K562 (cell line): ENCODE measurements at regions not wholly inside any gene's neighbourhood (a gene's known extent, or its start where the extent isn't known, plus 50 kb on each side); places are given as distances from the start of the nearest gene placed in this dataset.

Source experiments
- ATAC-seq: fragments of 200-7000 bp; cut with Tn5 transposase; 3 replicates; pipeline ENCODE4 v1.9.1; 2020; ENCODE audit warnings: moderate library complexity
- BruUV-seq: library from RNA; stranded (reverse); fragments of 400-500 nt; replicated peaks from 2 replicates; lab custom pipeline; 2021; lab: Mats Ljungman, UMichigan
- CTCF ChIA-PET: fragments of 300-600 bp; formaldehyde crosslinking; extraction: SDS; loops from one replicate; lab custom pipeline; 2021; ENCODE audit warnings: low intra/inter-chr PET ratio; lab: Yijun Ruan, JAX
- POLR2A ChIA-PET: fragments of 300-600, 350-650 bp; sonication (Branson Sonifier 250); formaldehyde crosslinking; extraction: SDS; loops from one replicate; lab custom pipeline; 2021; ENCODE audit warnings: antibody characterized with exemption, inconsistent platforms; lab: Yijun Ruan, JAX
- DNase-seq, 4 experiments: peaks; one replicate each; pipeline versions ENCODE4 v3.0.0 to v3.0.0-alpha.2; 2011 to 2018; ENCODE audit warnings: low spot score in 3 of 4, mixed read lengths in 3 of 4; ENCODE audit errors: extremely low read depth in 1 of 4
- FAIRE-seq: peaks from 2 replicates; lab custom pipeline; 2011; peaks lifted over from hg19 to GRCh38; lab: Jason Lieb, UNC
- H2AFZ ChIP-seq: 2 replicates; pipeline ENCODE4 v1.6.0; 2011; ENCODE audit warnings: low read depth, low read length, control low read depth, inconsistent platforms
- H3K27ac ChIP-seq: fragments of 200-600 bp; 3 replicates; pipeline ENCODE4 v1.8.0; 2011; ENCODE audit warnings: low read depth, mild to moderate bottlenecking, control low read depth, inconsistent platforms, low read length, moderate library complexity, mixed read lengths; ENCODE audit errors: extremely low read depth
- H3K27me3 ChIP-seq, 2 experiments: fragments of 300-600 bp in 1 of 2; 2 replicates in 1 of 2; 3 replicates in 1 of 2; pipeline versions ENCODE4 v1.6.0 to v1.8.0; 2011; ENCODE audit warnings: inconsistent platforms in 2 of 2, low read length in 2 of 2, mild to moderate bottlenecking in 1 of 2, mixed read lengths in 1 of 2, moderate library complexity in 1 of 2; ENCODE audit not compliant: control insufficient read depth in 2 of 2, insufficient read depth in 2 of 2
- H3K36me3 ChIP-seq: fragments of 300-600 bp; 3 replicates; pipeline ENCODE4 v1.8.0; 2011; ENCODE audit warnings: mild to moderate bottlenecking, low read length, inconsistent platforms; ENCODE audit not compliant: control insufficient read depth, insufficient read depth
- H3K4me1 ChIP-seq, 2 experiments: fragments of 200-600 bp in 1 of 2; replicated peaks in 1 of 2; 2 replicates in 1 of 2; 3 replicates in 1 of 2; pipeline versions ENCODE4 v1.5.1 to v1.8.0; 2011; ENCODE audit warnings: inconsistent platforms in 2 of 2, low read length in 2 of 2, mild to moderate bottlenecking in 1 of 2, mixed read lengths in 1 of 2, moderate library complexity in 1 of 2; ENCODE audit not compliant: control insufficient read depth in 2 of 2, insufficient read depth in 2 of 2
- H3K4me2 ChIP-seq: 2 replicates; pipeline ENCODE4 v1.6.1; 2011; ENCODE audit warnings: low read length, control low read depth, inconsistent platforms, mixed read lengths; ENCODE audit not compliant: insufficient read depth
- H3K4me3 ChIP-seq: fragments of 200-600 bp; sonication (generic), shearing (Covaris generic); 2 replicates; pipeline ENCODE4 v1.5.1; 2016; ENCODE audit warnings: control low read depth, inconsistent platforms
- H3K79me2 ChIP-seq: fragments of 200-600 bp; 3 replicates; pipeline ENCODE4 v1.8.0; 2011; ENCODE audit warnings: low read length, inconsistent platforms; ENCODE audit not compliant: control insufficient read depth, insufficient read depth
- H3K9ac ChIP-seq, 2 experiments: 2 replicates each; pipeline versions ENCODE4 v1.6.0 to v1.6.1; 2011; ENCODE audit warnings: low read depth in 2 of 2, low read length in 2 of 2, control low read depth in 1 of 2, inconsistent platforms in 1 of 2, mild to moderate bottlenecking in 1 of 2, mixed read lengths in 1 of 2; ENCODE audit not compliant: insufficient read depth in 1 of 2
- H3K9me1 ChIP-seq: one replicate; pipeline ENCODE4 v1.6.0; 2011; ENCODE audit warnings: inconsistent platforms, mild to moderate bottlenecking, low read length, moderate library complexity; ENCODE audit not compliant: control insufficient read depth, insufficient read depth
- H3K9me3 ChIP-seq: replicated peaks from 2 replicates; pipeline ENCODE4 v1.5.1; 2011; ENCODE audit warnings: low read depth, low read length, inconsistent platforms; ENCODE audit not compliant: control insufficient read depth, insufficient read depth
- H4K20me1 ChIP-seq: replicated peaks from 2 replicates; pipeline ENCODE4 v1.6.1; 2011; ENCODE audit warnings: low read length, inconsistent platforms, mixed read lengths; ENCODE audit not compliant: control insufficient read depth, insufficient read depth
- FOXA1 ChIP-seq: fragments of 450-650 bp; IDR thresholded peaks from 2 replicates; pipeline ENCODE4 v1.6.1; 2016; ENCODE audit warnings: mild to moderate bottlenecking, borderline replicate concordance
- GATAD2B ChIP-seq: fragments of 450-650 bp; IDR thresholded peaks from 2 replicates; pipeline ENCODE4 v1.6.1; 2017; ENCODE audit warnings: mild to moderate bottlenecking, borderline replicate concordance
- MEIS2 ChIP-seq: fragments of 450-650 bp; IDR thresholded peaks from 2 replicates; pipeline ENCODE4 v1.6.1; 2014; ENCODE audit warnings: mild to moderate bottlenecking; ENCODE audit not compliant: partially characterized antibody
- NR3C1 ChIP-seq: sonication (generic); formaldehyde crosslinking; IDR thresholded peaks from 2 replicates; pipeline ENCODE4 v1.8.1; 2022; ENCODE audit warnings: missing genetic modification reagents
- PHB ChIP-seq: fragments of 250-450 bp; sonication (Bioruptor Pico); IDR thresholded peaks from 2 replicates; pipeline ENCODE4 v1.5.0; 2021
- POLR2H ChIP-seq: IDR thresholded peaks from 2 replicates; pipeline ENCODE4 v1.6.1; 2016; ENCODE audit warnings: missing genetic modification characterization, low read depth, mild to moderate bottlenecking, control low read depth, missing compliant biosample characterization, moderate library complexity
- STAG1 ChIP-seq: sonication (generic); formaldehyde crosslinking; IDR thresholded peaks from 2 replicates; pipeline ENCODE4 v1.5.0; 2020; ENCODE audit warnings: missing genetic modification reagents, borderline replicate concordance
- TFAM ChIP-seq: fragments of 250-450 bp; sonication (Bioruptor Pico); conservative IDR thresholded peaks from 2 replicates; pipeline ENCODE4 v1.5.0; 2021; ENCODE audit warnings: mild to moderate bottlenecking, moderate library complexity
- ZNF79 ChIP-seq: fragments of 250-450 bp; sonication (Bioruptor Pico); IDR thresholded peaks from 2 replicates; pipeline ENCODE4 v1.4.0; 2020; ENCODE audit warnings: low read depth, mild to moderate bottlenecking, moderate library complexity
- WGBS: fragments of 100-300 bp; shearing (Covaris generic); methylation state at CpG from one replicate; pipeline ENCODE4 v1.1.6; 2016; ENCODE audit warnings: low coverage, mixed read lengths; ENCODE audit not compliant: insufficient coverage; ENCODE audit errors: missing lambda C conversion rate; 5-methylcytosine and 5-hydroxymethylcytosine counted together
- in situ Hi-C: fragments of 300-500 bp; cut with MboI; formaldehyde crosslinking; loops from 4 replicates; pipeline ENCODE4 v1.15.0; 2018; ENCODE audit warnings: inconsistent platforms, mixed read lengths
- intact Hi-C: fragments of 100-400 bp; cut with micrococcal nuclease; formaldehyde crosslinking; loops from 2 replicates; pipeline ENCODE4 v1.14.2; 2022
- TF ChIP-seq, protein P1 (sequence below): fragments of 150-350 bp; IDR thresholded peaks from 2 replicates; pipeline ENCODE4 v1.6.1; 2014; ENCODE audit warnings: low read depth, mild to moderate bottlenecking, low read length, borderline replicate concordance
- TF ChIP-seq, protein P2 (sequence below): fragments of 450-650 bp; IDR thresholded peaks from 2 replicates; pipeline ENCODE4 v1.6.1; 2014; ENCODE audit warnings: low read depth, mild to moderate bottlenecking, moderate library complexity, borderline replicate concordance
- TF ChIP-seq, protein P3 (sequence below), 2 experiments: IDR thresholded peaks; 2 replicates each; pipeline ENCODE4 v1.6.1; 2012; ENCODE audit warnings: improper control_type of control experiment in 2 of 2, low read depth in 2 of 2, low read length in 2 of 2, borderline replicate concordance in 1 of 2
- TF ChIP-seq, protein P4 (sequence below): IDR thresholded peaks from 3 replicates; pipeline ENCODE4 v1.6.1; 2011; ENCODE audit warnings: borderline replicate concordance, mild to moderate bottlenecking, moderate library complexity; ENCODE audit not compliant: insufficient read length; ENCODE audit errors: extremely low read depth

DNA sequence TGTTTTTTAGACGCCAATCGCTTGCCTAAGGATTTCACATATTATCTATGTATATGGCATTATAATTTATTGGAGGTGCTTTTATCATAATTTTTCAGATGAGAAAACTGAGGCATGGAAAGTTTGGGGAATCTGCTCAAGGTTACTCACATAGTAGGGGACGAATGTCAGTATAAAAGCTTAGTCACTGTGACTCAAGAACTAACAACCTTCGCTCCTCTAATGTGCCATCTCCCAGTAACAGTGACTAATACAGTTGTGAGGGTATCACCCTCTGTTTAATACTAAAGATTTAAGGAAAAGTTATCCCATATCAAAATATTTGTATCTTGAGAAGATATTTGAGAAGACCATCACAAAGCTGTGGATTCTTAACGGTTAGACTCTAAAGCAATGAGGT is 353.1 kb upstream of the SPOCK3 start:
- Histone ChIP-seq H3K27ac (no peak overlapping the region), H3K9me3 (no peaks in the 10 kb centered on the region), H3K36me3 (no peaks in the 10 kb centered on the region), H3K4me1 (no peaks in the 10 kb centered on the region), H3K27me3 (no peaks in the 10 kb centered on the region), H3K4me3 (no peak overlapping the region), H3K4me2 (no peak overlapping the region), H2AFZ (no peak overlapping the region), H3K79me2 (no peaks in the 10 kb centered on the region), H4K20me1 (no peaks in the 10 kb centered on the region), H3K9me1 (no peaks in the 10 kb centered on the region), H3K9ac (no peak overlapping the region)
- no TSS peak for BruUV-seq
- WGBS = 0% methylated on average over 5 of the region's 5 CpGs
- ChIA-PET CTCF (no interaction called here), POLR2A (no interaction called here)
- DNase-seq (no peak), FAIRE-seq (no peak), ATAC-seq (no peak)
- in situ Hi-C loops = no loop called here
- intact Hi-C loops = no loop called here
- TF ChIP-seq FOXA1 (no peak), NR3C1 (CRISPR knock-in tag) (no peak), POLR2H (tag) (no peak), MEIS2 (no peak), STAG1 (no peak), GATAD2B (no peak), PHB (CRISPR knock-in tag) (no peak), ZNF79 (no peak), TFAM (no peak)
- TF ChIP-seq, protein P1, sequence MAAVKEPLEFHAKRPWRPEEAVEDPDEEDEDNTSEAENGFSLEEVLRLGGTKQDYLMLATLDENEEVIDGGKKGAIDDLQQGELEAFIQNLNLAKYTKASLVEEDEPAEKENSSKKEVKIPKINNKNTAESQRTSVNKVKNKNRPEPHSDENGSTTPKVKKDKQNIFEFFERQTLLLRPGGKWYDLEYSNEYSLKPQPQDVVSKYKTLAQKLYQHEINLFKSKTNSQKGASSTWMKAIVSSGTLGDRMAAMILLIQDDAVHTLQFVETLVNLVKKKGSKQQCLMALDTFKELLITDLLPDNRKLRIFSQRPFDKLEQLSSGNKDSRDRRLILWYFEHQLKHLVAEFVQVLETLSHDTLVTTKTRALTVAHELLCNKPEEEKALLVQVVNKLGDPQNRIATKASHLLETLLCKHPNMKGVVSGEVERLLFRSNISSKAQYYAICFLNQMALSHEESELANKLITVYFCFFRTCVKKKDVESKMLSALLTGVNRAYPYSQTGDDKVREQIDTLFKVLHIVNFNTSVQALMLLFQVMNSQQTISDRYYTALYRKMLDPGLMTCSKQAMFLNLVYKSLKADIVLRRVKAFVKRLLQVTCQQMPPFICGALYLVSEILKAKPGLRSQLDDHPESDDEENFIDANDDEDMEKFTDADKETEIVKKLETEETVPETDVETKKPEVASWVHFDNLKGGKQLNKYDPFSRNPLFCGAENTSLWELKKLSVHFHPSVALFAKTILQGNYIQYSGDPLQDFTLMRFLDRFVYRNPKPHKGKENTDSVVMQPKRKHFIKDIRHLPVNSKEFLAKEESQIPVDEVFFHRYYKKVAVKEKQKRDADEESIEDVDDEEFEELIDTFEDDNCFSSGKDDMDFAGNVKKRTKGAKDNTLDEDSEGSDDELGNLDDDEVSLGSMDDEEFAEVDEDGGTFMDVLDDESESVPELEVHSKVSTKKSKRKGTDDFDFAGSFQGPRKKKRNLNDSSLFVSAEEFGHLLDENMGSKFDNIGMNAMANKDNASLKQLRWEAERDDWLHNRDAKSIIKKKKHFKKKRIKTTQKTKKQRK = no peak
- TF ChIP-seq, protein P2, sequence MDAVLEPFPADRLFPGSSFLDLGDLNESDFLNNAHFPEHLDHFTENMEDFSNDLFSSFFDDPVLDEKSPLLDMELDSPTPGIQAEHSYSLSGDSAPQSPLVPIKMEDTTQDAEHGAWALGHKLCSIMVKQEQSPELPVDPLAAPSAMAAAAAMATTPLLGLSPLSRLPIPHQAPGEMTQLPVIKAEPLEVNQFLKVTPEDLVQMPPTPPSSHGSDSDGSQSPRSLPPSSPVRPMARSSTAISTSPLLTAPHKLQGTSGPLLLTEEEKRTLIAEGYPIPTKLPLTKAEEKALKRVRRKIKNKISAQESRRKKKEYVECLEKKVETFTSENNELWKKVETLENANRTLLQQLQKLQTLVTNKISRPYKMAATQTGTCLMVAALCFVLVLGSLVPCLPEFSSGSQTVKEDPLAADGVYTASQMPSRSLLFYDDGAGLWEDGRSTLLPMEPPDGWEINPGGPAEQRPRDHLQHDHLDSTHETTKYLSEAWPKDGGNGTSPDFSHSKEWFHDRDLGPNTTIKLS = no peak
- TF ChIP-seq, protein P3, sequence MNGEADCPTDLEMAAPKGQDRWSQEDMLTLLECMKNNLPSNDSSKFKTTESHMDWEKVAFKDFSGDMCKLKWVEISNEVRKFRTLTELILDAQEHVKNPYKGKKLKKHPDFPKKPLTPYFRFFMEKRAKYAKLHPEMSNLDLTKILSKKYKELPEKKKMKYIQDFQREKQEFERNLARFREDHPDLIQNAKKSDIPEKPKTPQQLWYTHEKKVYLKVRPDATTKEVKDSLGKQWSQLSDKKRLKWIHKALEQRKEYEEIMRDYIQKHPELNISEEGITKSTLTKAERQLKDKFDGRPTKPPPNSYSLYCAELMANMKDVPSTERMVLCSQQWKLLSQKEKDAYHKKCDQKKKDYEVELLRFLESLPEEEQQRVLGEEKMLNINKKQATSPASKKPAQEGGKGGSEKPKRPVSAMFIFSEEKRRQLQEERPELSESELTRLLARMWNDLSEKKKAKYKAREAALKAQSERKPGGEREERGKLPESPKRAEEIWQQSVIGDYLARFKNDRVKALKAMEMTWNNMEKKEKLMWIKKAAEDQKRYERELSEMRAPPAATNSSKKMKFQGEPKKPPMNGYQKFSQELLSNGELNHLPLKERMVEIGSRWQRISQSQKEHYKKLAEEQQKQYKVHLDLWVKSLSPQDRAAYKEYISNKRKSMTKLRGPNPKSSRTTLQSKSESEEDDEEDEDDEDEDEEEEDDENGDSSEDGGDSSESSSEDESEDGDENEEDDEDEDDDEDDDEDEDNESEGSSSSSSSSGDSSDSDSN (IDR thresholded peaks at IDR 0.05; ENCODE audit: borderline replicate concordance in 1 of 2, low read depth in 2 of 2, low read length in 2 of 2) = no peak
- TF ChIP-seq, protein P4, sequence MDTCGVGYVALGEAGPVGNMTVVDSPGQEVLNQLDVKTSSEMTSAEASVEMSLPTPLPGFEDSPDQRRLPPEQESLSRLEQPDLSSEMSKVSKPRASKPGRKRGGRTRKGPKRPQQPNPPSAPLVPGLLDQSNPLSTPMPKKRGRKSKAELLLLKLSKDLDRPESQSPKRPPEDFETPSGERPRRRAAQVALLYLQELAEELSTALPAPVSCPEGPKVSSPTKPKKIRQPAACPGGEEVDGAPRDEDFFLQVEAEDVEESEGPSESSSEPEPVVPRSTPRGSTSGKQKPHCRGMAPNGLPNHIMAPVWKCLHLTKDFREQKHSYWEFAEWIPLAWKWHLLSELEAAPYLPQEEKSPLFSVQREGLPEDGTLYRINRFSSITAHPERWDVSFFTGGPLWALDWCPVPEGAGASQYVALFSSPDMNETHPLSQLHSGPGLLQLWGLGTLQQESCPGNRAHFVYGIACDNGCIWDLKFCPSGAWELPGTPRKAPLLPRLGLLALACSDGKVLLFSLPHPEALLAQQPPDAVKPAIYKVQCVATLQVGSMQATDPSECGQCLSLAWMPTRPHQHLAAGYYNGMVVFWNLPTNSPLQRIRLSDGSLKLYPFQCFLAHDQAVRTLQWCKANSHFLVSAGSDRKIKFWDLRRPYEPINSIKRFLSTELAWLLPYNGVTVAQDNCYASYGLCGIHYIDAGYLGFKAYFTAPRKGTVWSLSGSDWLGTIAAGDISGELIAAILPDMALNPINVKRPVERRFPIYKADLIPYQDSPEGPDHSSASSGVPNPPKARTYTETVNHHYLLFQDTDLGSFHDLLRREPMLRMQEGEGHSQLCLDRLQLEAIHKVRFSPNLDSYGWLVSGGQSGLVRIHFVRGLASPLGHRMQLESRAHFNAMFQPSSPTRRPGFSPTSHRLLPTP = no peak
